ENCODE measurements at regions not wholly inside any gene's neighbourhood (a gene's known extent, or its start where the extent isn't known, plus 50 kb on each side); places are given as distances from the start of the nearest gene placed in this dataset.

GRCh38 chr2:62348700-62349099 is 152.8 kb downstream of the B3GNT2 start:
- TF ChIP-seq EZH2 (IDR thresholded peaks at IDR 0.05; ENCODE audit: borderline replicate concordance, insufficient read depth, low read depth, low read length, poor library complexity, severe bottlenecking) (no peak), CTCF (IDR thresholded peaks at IDR 0.05) (no peak)

Data from B cell (primary cell).